GM20431 (cell line): ENCODE measurements at regions not wholly inside any gene's neighbourhood (a gene's known extent, or its start where the extent isn't known, plus 50 kb on each side); places are given as distances from the start of the nearest gene placed in this dataset.

Experiments
- in situ Hi-C: fragments of 300-500 bp; cut with MseI, MboI; formaldehyde crosslinking; loops from one replicate; pipeline ENCODE4 v1.15.0; 2020; ENCODE audit warnings: low sequenced_read_pairs; ENCODE audit not compliant: unreplicated experiment

DNA sequence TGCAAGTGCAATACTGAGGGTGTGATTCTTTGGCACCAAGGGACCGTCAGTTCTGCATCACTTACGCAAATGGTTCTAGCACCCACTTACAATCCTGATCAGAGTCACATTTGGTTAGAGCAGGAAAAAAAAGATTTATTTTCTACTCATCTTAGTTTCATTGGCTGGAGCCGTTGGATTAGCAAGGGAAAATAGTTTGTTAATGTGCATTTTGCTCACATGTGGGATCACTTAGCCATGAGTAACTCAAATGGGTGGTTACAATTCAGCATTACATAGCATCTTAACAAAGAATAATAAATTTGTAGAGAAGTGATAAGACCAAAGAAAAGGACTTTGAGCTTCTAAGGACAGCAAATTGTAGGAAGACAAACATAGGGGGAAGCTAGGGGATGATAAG, 216.9 kb downstream of the AUH start:
- in situ Hi-C loops: no loop called here

GRCh38 chr9:91145496-91145895, 216.2 kb downstream of the AUH start:
- in situ Hi-C loops: no loop called here

DNA sequence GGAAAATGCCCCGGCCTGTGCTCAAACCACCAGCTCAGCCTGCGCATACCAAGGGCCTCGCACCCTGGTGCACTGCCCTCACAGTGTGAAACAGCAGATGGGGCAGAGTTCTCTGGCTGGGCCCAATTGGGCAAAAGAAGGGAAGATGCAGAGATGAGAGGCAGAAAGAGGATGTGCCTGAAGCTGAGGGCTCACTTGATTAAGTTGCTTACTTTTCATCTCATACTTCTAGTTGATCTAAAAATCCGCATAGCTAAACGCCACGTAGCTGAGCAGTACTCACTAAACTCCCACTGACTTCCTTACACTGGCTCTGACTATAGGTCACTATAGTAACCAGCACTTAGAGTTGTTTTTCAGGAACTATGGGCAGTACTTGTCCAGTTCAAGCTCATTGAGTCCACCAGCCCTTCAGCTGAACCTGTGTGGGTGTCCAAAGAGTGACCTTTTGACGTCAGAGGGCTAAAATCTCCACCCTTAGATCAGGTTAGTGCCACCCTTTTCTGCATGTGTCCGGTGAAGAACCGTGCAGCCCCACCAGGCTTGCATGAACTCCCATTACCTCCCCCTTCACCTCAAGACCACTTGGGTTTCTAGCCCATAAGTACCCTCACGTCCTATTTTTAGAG, 215.2 kb downstream of the AUH start:
- in situ Hi-C loops: no loop called here

DNA sequence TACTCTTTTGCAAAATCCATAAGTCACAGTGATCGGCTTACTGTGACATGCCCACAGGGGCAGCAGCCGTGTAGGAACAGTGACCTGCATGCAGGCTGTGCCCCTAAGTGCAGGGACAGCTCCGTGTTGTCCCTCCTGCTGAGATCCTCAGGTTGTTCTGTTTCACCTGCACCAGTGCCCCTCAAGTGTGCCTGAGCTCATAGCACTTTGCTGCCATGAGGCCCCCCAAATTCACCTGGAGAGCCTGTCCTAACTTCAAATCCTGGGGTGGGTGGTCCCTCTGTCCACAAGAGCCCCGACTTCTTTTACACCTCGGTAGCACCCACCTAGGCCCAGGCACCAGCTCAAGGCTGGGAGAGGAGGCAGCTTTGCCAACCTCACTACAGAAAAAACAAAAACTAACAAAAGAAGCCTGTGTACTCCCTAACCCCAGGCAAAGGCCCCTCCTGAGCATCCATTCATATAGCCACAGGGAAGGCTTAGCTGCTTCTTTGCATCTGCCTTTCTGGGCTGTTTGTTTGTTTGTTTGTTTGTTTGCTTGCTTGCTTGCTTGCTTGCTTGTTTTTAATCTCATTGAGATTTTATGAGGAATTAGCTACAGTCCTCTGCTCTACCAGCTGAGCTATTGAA, 214.5 kb downstream of the AUH start:
- in situ Hi-C loops: no loop called here

DNA sequence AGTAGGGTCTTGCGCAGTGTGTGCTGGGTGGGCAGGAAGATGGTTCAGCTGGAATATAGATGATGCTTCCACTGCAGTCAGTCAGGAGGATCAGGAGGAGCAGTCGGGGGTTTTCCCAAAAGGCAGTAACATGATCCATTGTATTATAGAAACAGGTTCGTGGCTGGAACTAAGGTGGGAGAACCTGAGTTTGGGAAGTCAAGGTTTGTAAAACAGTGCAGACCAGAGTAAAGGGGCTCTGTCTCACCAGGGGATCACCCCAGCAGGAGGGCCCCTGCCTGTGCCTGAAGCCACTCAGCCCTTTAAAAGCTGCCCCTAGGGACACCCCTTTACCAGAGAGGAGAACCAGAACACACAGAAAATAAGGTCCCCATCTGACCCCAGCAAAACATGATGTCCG, 213.4 kb downstream of the AUH start:
- in situ Hi-C loops: no loop called here

DNA sequence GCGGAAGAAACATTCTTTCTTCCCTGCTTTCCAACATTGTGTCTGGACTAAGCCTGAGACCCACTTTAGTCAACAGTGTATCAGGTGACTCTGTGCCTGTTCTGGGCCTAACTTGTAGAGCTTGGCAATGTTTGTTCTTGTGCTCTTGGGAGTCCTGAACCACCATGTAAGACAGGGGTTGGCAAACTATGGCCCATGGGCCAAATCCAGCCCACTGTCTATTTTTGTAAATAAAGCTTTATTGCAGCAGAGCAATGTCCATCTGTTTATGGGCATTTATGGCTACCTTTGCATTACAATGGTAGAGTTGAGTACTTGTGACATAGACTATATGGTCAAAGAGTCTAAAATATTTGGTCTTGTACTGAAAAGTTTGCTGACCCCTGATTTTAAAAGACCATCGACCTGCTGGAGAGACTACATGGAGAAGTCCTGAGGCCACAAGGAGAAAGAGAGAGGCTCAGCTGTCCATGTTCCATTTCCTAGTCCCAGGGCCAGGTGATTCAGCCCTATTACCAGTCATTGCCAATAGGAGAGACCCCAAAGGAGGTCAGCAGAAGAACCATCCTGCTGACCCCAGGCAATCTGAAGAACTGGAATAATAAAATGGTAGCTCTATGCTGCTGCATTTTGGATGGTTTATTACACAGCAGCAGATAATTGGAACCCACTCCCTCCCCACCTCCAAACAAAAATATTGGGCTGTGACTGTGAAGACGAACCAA, 211.3 kb downstream of the AUH start:
- in situ Hi-C loops: no loop called here

- in situ Hi-C loops: no loop called here
Measured at GRCh38 chr9:91150998-91151717, 210.6 kb downstream of the AUH start.

DNA sequence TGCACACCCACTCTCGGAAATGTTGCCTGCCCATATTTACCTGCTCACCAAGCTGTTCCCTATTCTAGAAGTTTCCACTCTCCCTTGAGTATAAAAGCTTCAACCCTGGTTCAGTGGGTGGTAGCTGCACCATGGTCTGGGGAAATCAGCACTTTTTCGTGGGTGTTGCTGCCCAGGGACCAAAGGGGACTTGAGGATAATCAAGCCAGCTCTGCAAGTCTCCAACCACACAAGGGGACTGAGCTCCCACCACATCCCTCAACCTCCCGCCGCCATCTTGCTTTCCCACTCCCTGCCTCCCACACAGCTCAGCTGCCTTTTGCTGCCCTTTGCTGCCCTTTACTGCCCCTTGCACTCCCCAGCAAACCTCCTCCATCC, 210.0 kb downstream of the AUH start:
- in situ Hi-C loops: no loop called here

- in situ Hi-C loops: no loop called here
Measured at GRCh38 chr9:91154686-91155085, 207.0 kb downstream of the AUH start.

DNA sequence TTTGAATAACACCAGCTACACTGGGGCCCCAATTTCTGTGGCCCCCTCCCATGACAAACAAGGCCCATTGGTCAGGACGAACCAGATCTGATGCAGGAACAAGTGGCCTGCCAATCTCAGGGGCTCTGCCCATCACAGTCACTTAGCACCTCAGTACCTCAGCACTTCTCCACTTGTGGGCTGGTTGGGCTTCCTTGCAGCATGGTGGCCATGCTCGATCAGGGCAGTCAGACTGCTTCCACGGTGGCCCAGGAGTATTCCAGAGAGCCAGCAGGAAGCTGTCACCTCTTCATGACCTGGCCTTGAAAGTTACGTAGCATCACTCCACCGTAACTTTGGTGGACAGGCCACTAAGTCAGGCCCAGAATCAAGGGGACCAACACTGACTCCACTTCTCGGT, 206.5 kb downstream of the AUH start:
- in situ Hi-C loops: no loop called here

DNA sequence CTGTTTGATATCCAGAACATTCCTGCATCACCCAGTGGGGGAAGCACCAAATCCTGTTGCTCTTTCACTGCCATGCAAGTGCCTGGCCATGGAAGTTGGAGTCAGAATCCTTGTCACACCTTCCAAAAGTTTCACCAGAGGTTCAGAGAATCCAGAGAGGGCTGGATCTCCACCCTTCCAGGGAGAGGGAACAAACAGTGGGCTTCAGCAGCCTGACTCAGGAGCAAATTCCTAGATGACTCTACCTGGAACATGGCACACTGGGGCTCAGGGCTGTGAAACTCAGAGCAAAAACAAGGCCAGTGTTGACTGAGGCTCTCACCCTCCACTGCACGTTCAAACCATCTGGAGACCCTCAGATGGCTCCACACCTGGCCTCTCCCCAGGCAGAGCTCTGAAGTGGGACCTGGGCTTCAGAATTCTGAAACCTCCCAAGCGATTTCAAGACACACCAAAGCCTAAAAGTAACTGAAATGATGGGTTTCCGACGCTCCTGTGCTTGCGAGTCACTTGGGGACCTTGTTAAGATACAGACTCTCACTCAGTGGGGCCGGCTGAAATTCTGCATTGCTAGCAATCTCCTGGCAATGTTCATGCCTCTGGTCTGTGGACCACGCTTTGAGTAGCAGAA, 205.9 kb downstream of the AUH start:
- in situ Hi-C loops: no loop called here

DNA sequence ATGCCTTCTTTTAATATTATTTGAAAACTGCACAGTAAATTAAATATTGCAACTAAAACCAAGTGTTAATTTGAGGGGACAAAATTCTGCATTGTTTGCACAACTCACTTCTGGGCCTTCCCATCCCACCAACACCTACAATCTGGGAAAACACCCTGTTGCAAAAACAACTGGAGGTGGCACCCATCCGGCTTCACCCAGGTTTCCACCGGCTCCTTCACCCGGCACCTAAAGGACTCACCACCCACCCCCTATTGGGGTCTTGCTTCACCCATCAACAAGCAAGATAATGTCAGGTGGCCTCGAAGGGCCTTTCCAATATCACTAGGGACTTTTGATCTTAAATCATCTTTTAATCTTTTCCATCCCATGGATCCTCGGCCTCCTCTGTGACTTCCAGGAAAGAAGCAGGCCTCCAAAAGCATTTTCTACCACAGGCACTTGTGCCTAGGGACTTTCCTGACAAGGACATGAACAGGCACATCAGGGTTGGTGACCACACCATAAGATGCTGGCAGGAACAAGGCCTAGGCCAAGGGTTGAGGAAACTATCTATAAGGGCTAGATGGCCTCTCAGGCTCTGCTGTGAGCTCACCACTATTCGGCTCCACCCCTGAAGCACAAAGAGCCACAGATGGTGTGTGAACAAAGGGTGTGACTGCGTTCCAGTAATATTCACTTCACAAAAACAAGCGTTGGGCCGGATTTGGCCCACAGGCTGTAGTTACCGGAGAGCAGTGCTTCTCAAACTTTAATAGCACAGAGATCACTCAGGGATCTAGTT, 205.1 kb downstream of the AUH start:
- in situ Hi-C loops: no loop called here

DNA sequence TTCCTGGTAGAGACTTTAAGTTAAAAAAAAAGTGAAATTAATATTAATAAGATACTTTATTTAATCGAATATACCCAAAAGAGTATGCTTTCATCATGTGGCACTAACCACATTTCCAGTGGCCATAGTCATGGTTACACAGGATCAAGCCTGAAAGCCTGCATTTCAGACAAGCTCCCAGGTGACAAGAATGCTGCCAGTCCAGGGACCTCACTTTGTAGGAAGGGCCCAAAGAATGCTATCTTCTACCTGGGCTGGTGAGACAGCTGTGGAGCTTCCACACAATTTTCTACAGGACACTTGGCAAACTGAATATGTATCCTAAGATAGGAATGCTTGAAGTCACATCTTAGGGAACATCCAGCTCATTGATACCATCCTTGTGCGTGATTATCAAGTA, 203.8 kb downstream of the AUH start:
- in situ Hi-C loops: no loop called here

DNA sequence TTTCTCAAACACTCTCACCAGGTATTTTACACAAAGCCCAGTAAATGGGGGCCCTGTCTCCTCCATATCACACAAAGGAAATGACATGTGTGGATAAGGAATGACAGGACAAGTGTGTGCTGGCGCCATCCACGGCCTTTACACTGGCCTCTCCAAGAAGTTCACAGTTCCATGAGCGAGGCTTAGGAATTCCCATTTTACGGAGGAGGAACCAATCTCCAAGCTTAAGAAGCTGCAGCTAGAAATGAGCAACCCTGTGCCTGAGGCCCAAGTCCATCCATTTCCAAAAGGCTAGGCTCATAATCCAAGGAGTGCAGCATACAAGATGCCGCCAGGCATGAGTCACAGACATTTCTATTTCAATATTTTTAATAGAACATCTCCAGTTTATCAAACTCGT, 203.4 kb downstream of the AUH start:
- in situ Hi-C loops: no loop called here

DNA sequence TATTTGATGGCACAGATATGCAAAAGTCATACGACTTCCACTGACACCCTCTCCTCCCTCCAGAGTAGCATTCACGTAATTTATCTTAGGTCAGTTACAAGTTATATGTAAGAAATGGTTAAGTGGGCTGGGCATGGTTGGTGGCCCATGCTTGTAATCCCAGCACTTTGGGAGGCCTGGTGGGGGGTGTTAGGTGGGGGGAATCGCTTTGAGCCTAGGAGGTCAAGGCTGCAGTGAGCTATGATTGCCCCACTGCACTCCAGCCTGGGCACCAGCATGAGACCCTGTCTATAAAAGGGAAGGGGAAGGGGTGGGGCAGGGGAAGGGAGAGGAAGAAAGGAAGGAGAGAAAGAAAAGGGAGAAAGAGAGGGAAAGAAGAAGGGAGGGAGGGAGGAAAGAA, 202.8 kb downstream of the AUH start:
- in situ Hi-C loops: no loop called here

DNA sequence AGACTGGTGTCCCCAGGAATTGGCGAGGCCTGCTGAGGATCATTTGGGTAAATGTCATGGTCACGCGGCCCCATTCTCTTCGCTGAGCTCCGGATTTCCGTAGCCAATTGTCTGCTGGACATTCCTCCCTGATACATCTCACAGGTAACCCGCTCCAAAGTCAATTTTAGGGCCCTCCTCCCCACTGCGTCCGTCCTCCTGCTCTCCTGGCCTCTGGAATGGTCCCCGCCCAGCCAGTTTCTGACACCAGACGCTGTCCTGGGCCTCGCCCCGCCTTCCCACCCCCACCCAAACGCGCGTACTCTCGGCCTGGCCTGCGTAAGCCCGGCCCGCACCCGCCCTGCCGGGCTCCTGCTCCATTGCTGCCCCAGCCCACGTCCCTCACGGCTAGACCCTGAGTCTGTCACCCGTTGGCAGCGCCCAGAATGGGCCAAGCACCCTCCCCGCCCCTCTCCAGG, 202.0 kb downstream of the AUH start:
- in situ Hi-C loops: no loop called here

- in situ Hi-C loops: no loop called here
Measured at GRCh38 chr9:91160181-91160580, 201.5 kb downstream of the AUH start.

DNA sequence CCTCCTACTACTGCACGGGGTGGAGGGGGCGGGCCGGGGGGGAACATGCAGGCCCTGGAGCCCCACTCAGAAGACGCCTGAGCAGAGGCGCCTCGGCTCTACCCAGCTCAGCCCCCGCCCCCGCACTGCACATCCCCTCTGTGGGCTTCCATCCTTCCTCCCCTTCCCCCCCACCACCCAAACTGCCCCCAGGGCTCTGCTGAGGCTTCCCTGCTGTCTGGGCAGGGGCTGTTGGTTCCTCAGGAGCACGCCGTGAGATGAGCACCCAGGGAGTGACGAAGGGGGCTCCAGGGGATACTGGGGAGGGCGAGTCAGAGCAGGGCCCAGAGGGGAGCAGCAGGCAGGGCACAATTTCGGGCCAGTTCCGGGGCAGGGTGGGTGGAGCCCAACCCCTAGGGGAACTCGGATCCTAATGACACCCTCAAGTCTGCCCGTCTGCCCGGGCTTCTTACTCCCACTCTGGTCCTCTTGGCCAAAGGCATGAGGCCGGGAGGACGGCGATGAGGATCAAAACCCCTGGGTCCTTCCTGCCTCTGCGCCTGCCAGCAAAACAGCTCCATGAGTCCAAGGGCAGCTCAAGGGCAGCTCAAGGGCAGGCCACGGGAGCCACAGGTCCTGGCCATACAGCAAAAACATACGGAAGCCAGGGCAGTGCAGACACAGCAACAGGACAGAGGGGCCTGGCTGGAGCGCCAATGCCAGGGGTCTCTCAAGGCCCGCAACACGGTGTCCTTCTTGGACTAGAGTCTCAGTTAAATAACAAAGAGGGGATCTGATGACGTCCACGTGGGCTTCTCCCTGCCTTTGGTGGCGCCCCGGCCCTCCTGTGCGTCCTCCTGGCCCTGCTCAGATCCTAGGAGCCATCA, 200.9 kb downstream of the AUH start:
- in situ Hi-C loops: no loop called here
